K562 (cell line): ENCODE measurements at regions not wholly inside any gene's neighbourhood (a gene's known extent, or its start where the extent isn't known, plus 50 kb on each side); places are given as distances from the start of the nearest gene placed in this dataset.

Source experiments
- ATAC-seq: fragments of 200-7000 bp; cut with Tn5 transposase; 3 replicates; pipeline ENCODE4 v1.9.1; 2020; ENCODE audit warnings: moderate library complexity
- BruUV-seq: library from RNA; stranded (reverse); fragments of 400-500 nt; replicated peaks from 2 replicates; lab custom pipeline; 2021; lab: Mats Ljungman, UMichigan
- CTCF ChIA-PET: fragments of 300-600 bp; formaldehyde crosslinking; extraction: SDS; loops from one replicate; lab custom pipeline; 2021; ENCODE audit warnings: low intra/inter-chr PET ratio; lab: Yijun Ruan, JAX
- POLR2A ChIA-PET: fragments of 300-600, 350-650 bp; sonication (Branson Sonifier 250); formaldehyde crosslinking; extraction: SDS; loops from one replicate; lab custom pipeline; 2021; ENCODE audit warnings: antibody characterized with exemption, inconsistent platforms; lab: Yijun Ruan, JAX
- DNase-seq, 4 experiments: peaks; one replicate each; pipeline versions ENCODE4 v3.0.0 to v3.0.0-alpha.2; 2011 to 2018; ENCODE audit warnings: low spot score in 3 of 4, mixed read lengths in 3 of 4; ENCODE audit errors: extremely low read depth in 1 of 4
- FAIRE-seq: peaks from 2 replicates; lab custom pipeline; 2011; peaks lifted over from hg19 to GRCh38; lab: Jason Lieb, UNC
- H2AFZ ChIP-seq: 2 replicates; pipeline ENCODE4 v1.6.0; 2011; ENCODE audit warnings: low read depth, low read length, control low read depth, inconsistent platforms
- H3K27ac ChIP-seq: fragments of 200-600 bp; 3 replicates; pipeline ENCODE4 v1.8.0; 2011; ENCODE audit warnings: low read depth, mild to moderate bottlenecking, control low read depth, inconsistent platforms, low read length, moderate library complexity, mixed read lengths; ENCODE audit errors: extremely low read depth
- H3K27me3 ChIP-seq, 2 experiments: fragments of 300-600 bp in 1 of 2; 2 replicates in 1 of 2; 3 replicates in 1 of 2; pipeline versions ENCODE4 v1.6.0 to v1.8.0; 2011; ENCODE audit warnings: inconsistent platforms in 2 of 2, low read length in 2 of 2, mild to moderate bottlenecking in 1 of 2, mixed read lengths in 1 of 2, moderate library complexity in 1 of 2; ENCODE audit not compliant: control insufficient read depth in 2 of 2, insufficient read depth in 2 of 2
- H3K36me3 ChIP-seq: fragments of 300-600 bp; 3 replicates; pipeline ENCODE4 v1.8.0; 2011; ENCODE audit warnings: mild to moderate bottlenecking, low read length, inconsistent platforms; ENCODE audit not compliant: control insufficient read depth, insufficient read depth
- H3K4me1 ChIP-seq, 2 experiments: fragments of 200-600 bp in 1 of 2; replicated peaks in 1 of 2; 2 replicates in 1 of 2; 3 replicates in 1 of 2; pipeline versions ENCODE4 v1.5.1 to v1.8.0; 2011; ENCODE audit warnings: inconsistent platforms in 2 of 2, low read length in 2 of 2, mild to moderate bottlenecking in 1 of 2, mixed read lengths in 1 of 2, moderate library complexity in 1 of 2; ENCODE audit not compliant: control insufficient read depth in 2 of 2, insufficient read depth in 2 of 2
- H3K4me2 ChIP-seq: 2 replicates; pipeline ENCODE4 v1.6.1; 2011; ENCODE audit warnings: low read length, control low read depth, inconsistent platforms, mixed read lengths; ENCODE audit not compliant: insufficient read depth
- H3K4me3 ChIP-seq: fragments of 200-600 bp; sonication (generic), shearing (Covaris generic); 2 replicates; pipeline ENCODE4 v1.5.1; 2016; ENCODE audit warnings: control low read depth, inconsistent platforms
- H3K79me2 ChIP-seq: fragments of 200-600 bp; 3 replicates; pipeline ENCODE4 v1.8.0; 2011; ENCODE audit warnings: low read length, inconsistent platforms; ENCODE audit not compliant: control insufficient read depth, insufficient read depth
- H3K9ac ChIP-seq, 2 experiments: 2 replicates each; pipeline versions ENCODE4 v1.6.0 to v1.6.1; 2011; ENCODE audit warnings: low read depth in 2 of 2, low read length in 2 of 2, control low read depth in 1 of 2, inconsistent platforms in 1 of 2, mild to moderate bottlenecking in 1 of 2, mixed read lengths in 1 of 2; ENCODE audit not compliant: insufficient read depth in 1 of 2
- H3K9me1 ChIP-seq: one replicate; pipeline ENCODE4 v1.6.0; 2011; ENCODE audit warnings: inconsistent platforms, mild to moderate bottlenecking, low read length, moderate library complexity; ENCODE audit not compliant: control insufficient read depth, insufficient read depth
- H3K9me3 ChIP-seq: replicated peaks from 2 replicates; pipeline ENCODE4 v1.5.1; 2011; ENCODE audit warnings: low read depth, low read length, inconsistent platforms; ENCODE audit not compliant: control insufficient read depth, insufficient read depth
- H4K20me1 ChIP-seq: replicated peaks from 2 replicates; pipeline ENCODE4 v1.6.1; 2011; ENCODE audit warnings: low read length, inconsistent platforms, mixed read lengths; ENCODE audit not compliant: control insufficient read depth, insufficient read depth
- BRD9 ChIP-seq: fragments of 450-650 bp; IDR thresholded peaks from 2 replicates; pipeline ENCODE4 v1.6.1; 2018; ENCODE audit warnings: low read depth; ENCODE audit not compliant: partially characterized antibody
- CBX1 ChIP-seq: sonication (generic); IDR thresholded peaks from 2 replicates; pipeline ENCODE4 v1.6.1; 2016; ENCODE audit warnings: antibody characterized with exemption, low read depth, mild to moderate bottlenecking
- DACH1 ChIP-seq: fragments of 450-650 bp; IDR thresholded peaks from 2 replicates; pipeline ENCODE4 v1.6.1; 2018; ENCODE audit not compliant: partially characterized antibody
- EGR1 ChIP-seq: fragments of 450-650 bp; conservative IDR thresholded peaks from 2 replicates; pipeline ENCODE4 v1.6.1; 2017; ENCODE audit warnings: mild to moderate bottlenecking
- FOS ChIP-seq: IDR thresholded peaks from 3 replicates; pipeline ENCODE4 v1.6.1; 2011; ENCODE audit not compliant: insufficient read length; ENCODE audit errors: extremely low read depth
- FOXP1 ChIP-seq: sonication (generic); formaldehyde crosslinking; IDR thresholded peaks from 2 replicates; pipeline ENCODE4 v1.8.0; 2022; ENCODE audit warnings: mild to moderate bottlenecking, missing genetic modification reagents
- GATAD2A ChIP-seq: fragments of 450-650 bp; IDR thresholded peaks from 2 replicates; pipeline ENCODE4 v1.6.1; 2017
- NCOA6 ChIP-seq: fragments of 450-650 bp; IDR thresholded peaks from 2 replicates; pipeline ENCODE4 v1.6.1; 2017; ENCODE audit warnings: mild to moderate bottlenecking
- POLR2B ChIP-seq: fragments of 450-650 bp; IDR thresholded peaks from 2 replicates; pipeline ENCODE4 v1.6.1; 2018; ENCODE audit warnings: low read depth; ENCODE audit not compliant: partially characterized antibody
- RBM14 ChIP-seq: fragments of 200-400 bp; formaldehyde crosslinking; IDR thresholded peaks from 2 replicates; pipeline ENCODE4 v1.6.1; 2018; ENCODE audit warnings: low read depth, mild to moderate bottlenecking, low read length, moderate library complexity, borderline replicate concordance; ENCODE audit not compliant: insufficient read depth
- SMARCA4 ChIP-seq: fragments of 450-650 bp; IDR thresholded peaks from 2 replicates; pipeline ENCODE4 v1.6.1; 2016
- YY1 ChIP-seq, 3 experiments: IDR thresholded peaks; 2 replicates each; pipeline ENCODE4 v1.6.1; 2011; ENCODE audit warnings: low read length in 2 of 3, mild to moderate bottlenecking in 2 of 3, moderate library complexity in 2 of 3, borderline replicate concordance in 1 of 3, control low read depth in 1 of 3, low read depth in 1 of 3; ENCODE audit not compliant: insufficient read depth in 3 of 3, insufficient replicate concordance in 2 of 3, control insufficient read depth in 1 of 3, insufficient read length in 1 of 3; ENCODE audit errors: extremely low read depth in 1 of 3
- ZKSCAN3 ChIP-seq: fragments of 250-450 bp; sonication (Bioruptor Pico); IDR thresholded peaks from 2 replicates; pipeline ENCODE4 v1.4.0; 2020
- ZNF12 ChIP-seq: sonication (generic); formaldehyde crosslinking; IDR thresholded peaks from 2 replicates; pipeline ENCODE4 v1.4.0; 2020; ENCODE audit warnings: mild to moderate bottlenecking, missing genetic modification reagents
- ZNF507 ChIP-seq: conservative IDR thresholded peaks from 2 replicates; pipeline ENCODE4 v1.6.1; 2017; ENCODE audit warnings: missing genetic modification characterization, missing compliant biosample characterization
- ZNF589 ChIP-seq: fragments of 200-800 bp; sonication (Bioruptor generic); IDR thresholded peaks from 2 replicates; pipeline ENCODE4 v1.6.1; 2016; ENCODE audit warnings: low read depth, missing genetic modification characterization, missing compliant biosample characterization
- WGBS: fragments of 100-300 bp; shearing (Covaris generic); methylation state at CpG from one replicate; pipeline ENCODE4 v1.1.6; 2016; ENCODE audit warnings: low coverage, mixed read lengths; ENCODE audit not compliant: insufficient coverage; ENCODE audit errors: missing lambda C conversion rate; 5-methylcytosine and 5-hydroxymethylcytosine counted together
- in situ Hi-C: fragments of 300-500 bp; cut with MboI; formaldehyde crosslinking; loops from 4 replicates; pipeline ENCODE4 v1.15.0; 2018; ENCODE audit warnings: inconsistent platforms, mixed read lengths
- intact Hi-C: fragments of 100-400 bp; cut with micrococcal nuclease; formaldehyde crosslinking; loops from 2 replicates; pipeline ENCODE4 v1.14.2; 2022
- TF ChIP-seq, protein P1 (sequence below): fragments of 250-450 bp; sonication (Bioruptor Pico); IDR thresholded peaks from 2 replicates; pipeline ENCODE4 v1.5.1; 2021; ENCODE audit warnings: mild to moderate bottlenecking

DNA sequence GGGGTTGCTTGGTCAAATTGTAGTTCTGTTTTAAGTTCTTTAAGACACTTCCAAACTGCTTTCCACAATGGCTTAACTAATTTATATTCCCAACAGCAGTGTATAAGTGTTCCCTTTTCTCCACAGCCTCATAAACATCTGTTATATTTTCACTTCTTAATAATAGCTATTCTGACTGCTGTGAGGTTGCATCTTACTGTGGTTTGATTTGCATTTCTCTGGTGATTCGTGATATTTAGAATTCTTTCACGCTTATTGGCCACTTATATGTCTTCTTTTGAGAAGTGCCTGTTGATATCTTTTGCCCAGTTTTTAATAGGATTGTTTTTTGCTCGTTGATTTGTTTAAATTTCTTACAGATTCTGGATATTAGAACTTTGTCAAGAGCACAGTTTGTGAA lies 278.6 kb upstream of the ITM2A start:
- no TSS peak for BruUV-seq
- no peak for TF ChIP-seq EGR1
- no peak for TF ChIP-seq ZNF507
- TF ChIP-seq CBX1: no peak
- no peak for TF ChIP-seq GATAD2A
- no peak for TF ChIP-seq RBM14
- FAIRE-seq: no peak
- no peak overlapping the region for H3K9ac ChIP-seq
- no peak for DNase-seq
- H3K27ac ChIP-seq: no peak overlapping the region
- H3K4me3 ChIP-seq: no peak overlapping the region
- H4K20me1 ChIP-seq: no peaks in the 10 kb centered on the region
- no peaks in the 10 kb centered on the region for H3K79me2 ChIP-seq
- CTCF ChIA-PET: no interaction called here
- ATAC-seq: no peak
- intact Hi-C loops: no loop called here
- H3K4me1 ChIP-seq: no peaks in the 10 kb centered on the region
- H3K27me3 ChIP-seq: no peaks in the 10 kb centered on the region
- H3K9me1 ChIP-seq: no peaks in the 10 kb centered on the region
- H3K4me2 ChIP-seq: no peak overlapping the region
- H3K36me3 ChIP-seq: no peaks in the 10 kb centered on the region
- in situ Hi-C loops: no loop called here
- POLR2A ChIA-PET: no interaction called here
- no peak overlapping the region for H2AFZ ChIP-seq
- no peaks in the 10 kb centered on the region for H3K9me3 ChIP-seq
- WGBS: 0% methylated on average over 3 of the region's 3 CpGs

DNA sequence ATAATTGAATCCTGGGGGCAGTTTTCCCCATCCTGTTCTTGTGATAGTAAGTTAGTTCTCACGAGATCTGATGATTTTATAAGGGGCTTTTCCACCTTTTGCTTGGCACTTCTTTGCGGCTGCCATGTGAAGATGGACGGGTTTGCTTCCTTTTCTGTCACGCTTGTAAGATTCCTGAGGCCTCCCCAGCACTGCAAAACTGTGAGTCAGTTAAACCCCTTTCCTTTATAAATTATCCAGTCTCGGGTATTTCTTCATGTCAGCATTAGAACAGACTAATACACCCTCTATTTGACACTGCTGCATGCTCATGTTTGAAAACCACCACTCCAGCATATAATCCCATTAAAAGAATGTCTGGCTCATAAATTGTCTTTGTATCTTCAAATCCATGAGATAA lies 264.4 kb upstream of the ITM2A start:
- WGBS: 0% methylated on average over 4 of the region's 5 CpGs
- POLR2A ChIA-PET: no interaction called here
- in situ Hi-C loops: no loop called here
- Histone ChIP-seq H3K27ac (no peak overlapping the region), H3K4me1 (no peaks in the 10 kb centered on the region), H3K9ac (no peak overlapping the region), H3K27me3 (no peaks in the 10 kb centered on the region), H3K9me1 (no peaks in the 10 kb centered on the region), H3K36me3 (no peaks in the 10 kb centered on the region), H3K4me3 (no peak overlapping the region), H3K9me3 (no peaks in the 10 kb centered on the region), H3K4me2 (no peak overlapping the region), H3K79me2 (no peaks in the 10 kb centered on the region), H4K20me1 (no peaks in the 10 kb centered on the region), H2AFZ (no peak overlapping the region)
- no TSS peak for BruUV-seq
- FAIRE-seq (no peak), ATAC-seq (no peak), DNase-seq (no peak)
- intact Hi-C loops: no loop called here
- CTCF ChIA-PET: no interaction called here
- TF ChIP-seq ZNF12 (CRISPR knock-in tag) (no peak), ZKSCAN3 (CRISPR knock-in tag) (no peak), NCOA6 (no peak), FOXP1 (CRISPR knock-in tag) (no peak), FOS (no peak), ZNF589 (CRISPR knock-in tag) (no peak), YY1 (IDR thresholded peaks at IDR 0.05; ENCODE audit: borderline replicate concordance in 1 of 3, control insufficient read depth in 1 of 3, extremely low read depth in 1 of 3, insufficient read depth in 3 of 3, insufficient read length in 1 of 3, insufficient replicate concordance in 2 of 3, low read depth in 1 of 3, low read length in 2 of 3) (no peak), DACH1 (no peak), SMARCA4 (no peak), BRD9 (no peak), POLR2B (no peak)
- TF ChIP-seq, protein P1, sequence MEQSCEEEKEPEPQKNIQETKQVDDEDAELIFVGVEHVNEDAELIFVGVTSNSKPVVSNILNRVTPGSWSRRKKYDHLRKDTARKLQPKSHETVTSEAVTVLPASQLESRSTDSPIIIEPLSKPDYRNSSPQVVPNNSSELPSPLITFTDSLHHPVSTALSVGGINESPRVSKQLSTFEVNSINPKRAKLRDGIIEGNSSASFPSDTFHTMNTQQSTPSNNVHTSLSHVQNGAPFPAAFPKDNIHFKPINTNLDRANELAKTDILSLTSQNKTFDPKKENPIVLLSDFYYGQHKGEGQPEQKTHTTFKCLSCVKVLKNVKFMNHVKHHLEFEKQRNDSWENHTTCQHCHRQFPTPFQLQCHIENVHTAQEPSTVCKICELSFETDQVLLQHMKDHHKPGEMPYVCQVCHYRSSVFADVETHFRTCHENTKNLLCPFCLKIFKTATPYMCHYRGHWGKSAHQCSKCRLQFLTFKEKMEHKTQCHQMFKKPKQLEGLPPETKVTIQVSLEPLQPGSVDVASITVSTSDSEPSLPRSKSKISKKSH (CRISPR knock-in tag): no peak
